ENCODE measurements at regions not wholly inside any gene's neighbourhood (a gene's known extent, or its start where the extent isn't known, plus 50 kb on each side); places are given as distances from the start of the nearest gene placed in this dataset.

DNA sequence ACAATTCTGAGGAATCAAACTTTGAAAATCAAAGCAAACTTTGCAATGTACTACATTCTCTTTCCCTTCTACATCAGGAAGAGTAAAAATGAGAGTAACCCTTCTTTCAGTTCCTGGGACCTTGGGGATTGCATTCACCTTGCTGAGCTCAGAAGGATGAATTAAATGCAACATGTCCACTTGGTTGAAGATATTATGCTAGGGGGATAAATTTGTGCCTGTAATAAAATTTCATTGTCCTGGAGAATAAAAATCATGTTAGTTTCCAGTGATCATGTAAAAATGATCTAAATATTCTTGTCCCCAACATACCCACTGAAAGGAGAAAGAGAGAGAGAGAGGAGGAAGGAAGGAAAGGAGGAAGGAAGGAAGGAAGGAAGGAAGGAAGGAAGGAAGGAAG, 587.1 kb upstream of the NEGR1 start:
- H3K9me2 ChIP-seq (ENCODE audit: insufficient read depth): no peaks in the 10 kb centered on the region
- no peak overlapping the region for H3K4me3 ChIP-seq
- no peaks in the 10 kb centered on the region for H3K79me2 ChIP-seq (replicated peaks; ENCODE audit: insufficient read depth)
- TF ChIP-seq STAT1 (IDR thresholded peaks at IDR 0.05; ENCODE audit: unreplicated experiment) (no peak), ZNF114 (CRISPR knock-in tag; IDR thresholded peaks at IDR 0.05) (no peak), NANOG (IDR thresholded peaks at IDR 0.05; ENCODE audit: borderline replicate concordance) (no peak), EZH2 (IDR thresholded peaks at IDR 0.05; ENCODE audit: low read depth, unreplicated experiment) (no peak), CREB1 (CRISPR knock-in tag; IDR thresholded peaks at IDR 0.05; ENCODE audit: low read depth) (no peak), JUNB (IDR thresholded peaks at IDR 0.05; ENCODE audit: unreplicated experiment) (no peak), EZH2phosphoT487 (IDR thresholded peaks at IDR 0.05; ENCODE audit: unreplicated experiment) (no peak), ZNF331 (CRISPR knock-in tag; IDR thresholded peaks at IDR 0.05; ENCODE audit: low read depth) (no peak), POLR2AphosphoS5 (IDR thresholded peaks at IDR 0.05; ENCODE audit: low read depth) (no peak)
- TF ChIP-seq, protein P1, sequence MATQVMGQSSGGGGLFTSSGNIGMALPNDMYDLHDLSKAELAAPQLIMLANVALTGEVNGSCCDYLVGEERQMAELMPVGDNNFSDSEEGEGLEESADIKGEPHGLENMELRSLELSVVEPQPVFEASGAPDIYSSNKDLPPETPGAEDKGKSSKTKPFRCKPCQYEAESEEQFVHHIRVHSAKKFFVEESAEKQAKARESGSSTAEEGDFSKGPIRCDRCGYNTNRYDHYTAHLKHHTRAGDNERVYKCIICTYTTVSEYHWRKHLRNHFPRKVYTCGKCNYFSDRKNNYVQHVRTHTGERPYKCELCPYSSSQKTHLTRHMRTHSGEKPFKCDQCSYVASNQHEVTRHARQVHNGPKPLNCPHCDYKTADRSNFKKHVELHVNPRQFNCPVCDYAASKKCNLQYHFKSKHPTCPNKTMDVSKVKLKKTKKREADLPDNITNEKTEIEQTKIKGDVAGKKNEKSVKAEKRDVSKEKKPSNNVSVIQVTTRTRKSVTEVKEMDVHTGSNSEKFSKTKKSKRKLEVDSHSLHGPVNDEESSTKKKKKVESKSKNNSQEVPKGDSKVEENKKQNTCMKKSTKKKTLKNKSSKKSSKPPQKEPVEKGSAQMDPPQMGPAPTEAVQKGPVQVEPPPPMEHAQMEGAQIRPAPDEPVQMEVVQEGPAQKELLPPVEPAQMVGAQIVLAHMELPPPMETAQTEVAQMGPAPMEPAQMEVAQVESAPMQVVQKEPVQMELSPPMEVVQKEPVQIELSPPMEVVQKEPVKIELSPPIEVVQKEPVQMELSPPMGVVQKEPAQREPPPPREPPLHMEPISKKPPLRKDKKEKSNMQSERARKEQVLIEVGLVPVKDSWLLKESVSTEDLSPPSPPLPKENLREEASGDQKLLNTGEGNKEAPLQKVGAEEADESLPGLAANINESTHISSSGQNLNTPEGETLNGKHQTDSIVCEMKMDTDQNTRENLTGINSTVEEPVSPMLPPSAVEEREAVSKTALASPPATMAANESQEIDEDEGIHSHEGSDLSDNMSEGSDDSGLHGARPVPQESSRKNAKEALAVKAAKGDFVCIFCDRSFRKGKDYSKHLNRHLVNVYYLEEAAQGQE (IDR thresholded peaks at IDR 0.05; ENCODE audit: unreplicated experiment): no peak
- TF ChIP-seq, protein P2, sequence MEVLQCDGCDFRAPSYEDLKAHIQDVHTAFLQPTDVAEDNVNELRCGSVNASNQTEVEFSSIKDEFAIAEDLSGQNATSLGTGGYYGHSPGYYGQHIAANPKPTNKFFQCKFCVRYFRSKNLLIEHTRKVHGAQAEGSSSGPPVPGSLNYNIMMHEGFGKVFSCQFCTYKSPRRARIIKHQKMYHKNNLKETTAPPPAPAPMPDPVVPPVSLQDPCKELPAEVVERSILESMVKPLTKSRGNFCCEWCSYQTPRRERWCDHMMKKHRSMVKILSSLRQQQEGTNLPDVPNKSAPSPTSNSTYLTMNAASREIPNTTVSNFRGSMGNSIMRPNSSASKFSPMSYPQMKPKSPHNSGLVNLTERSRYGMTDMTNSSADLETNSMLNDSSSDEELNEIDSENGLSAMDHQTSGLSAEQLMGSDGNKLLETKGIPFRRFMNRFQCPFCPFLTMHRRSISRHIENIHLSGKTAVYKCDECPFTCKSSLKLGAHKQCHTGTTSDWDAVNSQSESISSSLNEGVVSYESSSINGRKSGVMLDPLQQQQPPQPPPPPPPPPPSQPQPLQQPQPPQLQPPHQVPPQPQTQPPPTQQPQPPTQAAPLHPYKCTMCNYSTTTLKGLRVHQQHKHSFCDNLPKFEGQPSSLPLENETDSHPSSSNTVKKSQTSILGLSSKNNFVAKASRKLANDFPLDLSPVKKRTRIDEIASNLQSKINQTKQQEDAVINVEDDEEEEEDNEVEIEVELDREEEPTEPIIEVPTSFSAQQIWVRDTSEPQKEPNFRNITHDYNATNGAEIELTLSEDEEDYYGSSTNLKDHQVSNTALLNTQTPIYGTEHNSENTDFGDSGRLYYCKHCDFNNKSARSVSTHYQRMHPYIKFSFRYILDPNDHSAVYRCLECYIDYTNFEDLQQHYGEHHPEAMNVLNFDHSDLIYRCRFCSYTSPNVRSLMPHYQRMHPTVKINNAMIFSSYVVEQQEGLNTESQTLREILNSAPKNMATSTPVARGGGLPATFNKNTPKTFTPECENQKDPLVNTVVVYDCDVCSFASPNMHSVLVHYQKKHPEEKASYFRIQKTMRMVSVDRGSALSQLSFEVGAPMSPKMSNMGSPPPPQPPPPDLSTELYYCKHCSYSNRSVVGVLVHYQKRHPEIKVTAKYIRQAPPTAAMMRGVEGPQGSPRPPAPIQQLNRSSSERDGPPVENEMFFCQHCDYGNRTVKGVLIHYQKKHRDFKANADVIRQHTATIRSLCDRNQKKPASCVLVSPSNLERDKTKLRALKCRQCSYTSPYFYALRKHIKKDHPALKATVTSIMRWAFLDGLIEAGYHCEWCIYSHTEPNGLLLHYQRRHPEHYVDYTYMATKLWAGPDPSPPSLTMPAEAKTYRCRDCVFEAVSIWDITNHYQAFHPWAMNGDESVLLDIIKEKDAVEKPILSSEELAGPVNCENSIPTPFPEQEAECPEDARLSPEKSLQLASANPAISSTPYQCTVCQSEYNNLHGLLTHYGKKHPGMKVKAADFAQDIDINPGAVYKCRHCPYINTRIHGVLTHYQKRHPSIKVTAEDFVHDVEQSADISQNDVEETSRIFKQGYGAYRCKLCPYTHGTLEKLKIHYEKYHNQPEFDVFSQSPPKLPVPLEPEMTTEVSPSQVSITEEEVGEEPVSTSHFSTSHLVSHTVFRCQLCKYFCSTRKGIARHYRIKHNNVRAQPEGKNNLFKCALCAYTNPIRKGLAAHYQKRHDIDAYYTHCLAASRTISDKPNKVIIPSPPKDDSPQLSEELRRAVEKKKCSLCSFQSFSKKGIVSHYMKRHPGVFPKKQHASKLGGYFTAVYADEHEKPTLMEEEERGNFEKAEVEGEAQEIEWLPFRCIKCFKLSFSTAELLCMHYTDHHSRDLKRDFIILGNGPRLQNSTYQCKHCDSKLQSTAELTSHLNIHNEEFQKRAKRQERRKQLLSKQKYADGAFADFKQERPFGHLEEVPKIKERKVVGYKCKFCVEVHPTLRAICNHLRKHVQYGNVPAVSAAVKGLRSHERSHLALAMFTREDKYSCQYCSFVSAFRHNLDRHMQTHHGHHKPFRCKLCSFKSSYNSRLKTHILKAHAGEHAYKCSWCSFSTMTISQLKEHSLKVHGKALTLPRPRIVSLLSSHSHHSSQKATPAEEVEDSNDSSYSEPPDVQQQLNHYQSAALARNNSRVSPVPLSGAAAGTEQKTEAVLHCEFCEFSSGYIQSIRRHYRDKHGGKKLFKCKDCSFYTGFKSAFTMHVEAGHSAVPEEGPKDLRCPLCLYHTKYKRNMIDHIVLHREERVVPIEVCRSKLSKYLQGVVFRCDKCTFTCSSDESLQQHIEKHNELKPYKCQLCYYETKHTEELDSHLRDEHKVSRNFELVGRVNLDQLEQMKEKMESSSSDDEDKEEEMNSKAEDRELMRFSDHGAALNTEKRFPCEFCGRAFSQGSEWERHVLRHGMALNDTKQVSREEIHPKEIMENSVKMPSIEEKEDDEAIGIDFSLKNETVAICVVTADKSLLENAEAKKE (CRISPR knock-in tag; IDR thresholded peaks at IDR 0.05): no peak
- TF ChIP-seq, protein P3, sequence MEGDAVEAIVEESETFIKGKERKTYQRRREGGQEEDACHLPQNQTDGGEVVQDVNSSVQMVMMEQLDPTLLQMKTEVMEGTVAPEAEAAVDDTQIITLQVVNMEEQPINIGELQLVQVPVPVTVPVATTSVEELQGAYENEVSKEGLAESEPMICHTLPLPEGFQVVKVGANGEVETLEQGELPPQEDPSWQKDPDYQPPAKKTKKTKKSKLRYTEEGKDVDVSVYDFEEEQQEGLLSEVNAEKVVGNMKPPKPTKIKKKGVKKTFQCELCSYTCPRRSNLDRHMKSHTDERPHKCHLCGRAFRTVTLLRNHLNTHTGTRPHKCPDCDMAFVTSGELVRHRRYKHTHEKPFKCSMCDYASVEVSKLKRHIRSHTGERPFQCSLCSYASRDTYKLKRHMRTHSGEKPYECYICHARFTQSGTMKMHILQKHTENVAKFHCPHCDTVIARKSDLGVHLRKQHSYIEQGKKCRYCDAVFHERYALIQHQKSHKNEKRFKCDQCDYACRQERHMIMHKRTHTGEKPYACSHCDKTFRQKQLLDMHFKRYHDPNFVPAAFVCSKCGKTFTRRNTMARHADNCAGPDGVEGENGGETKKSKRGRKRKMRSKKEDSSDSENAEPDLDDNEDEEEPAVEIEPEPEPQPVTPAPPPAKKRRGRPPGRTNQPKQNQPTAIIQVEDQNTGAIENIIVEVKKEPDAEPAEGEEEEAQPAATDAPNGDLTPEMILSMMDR (conservative IDR thresholded peaks at IDR 0.05; ENCODE audit: low read depth in 2 of 2): no peak
- TF ChIP-seq, protein P4, sequence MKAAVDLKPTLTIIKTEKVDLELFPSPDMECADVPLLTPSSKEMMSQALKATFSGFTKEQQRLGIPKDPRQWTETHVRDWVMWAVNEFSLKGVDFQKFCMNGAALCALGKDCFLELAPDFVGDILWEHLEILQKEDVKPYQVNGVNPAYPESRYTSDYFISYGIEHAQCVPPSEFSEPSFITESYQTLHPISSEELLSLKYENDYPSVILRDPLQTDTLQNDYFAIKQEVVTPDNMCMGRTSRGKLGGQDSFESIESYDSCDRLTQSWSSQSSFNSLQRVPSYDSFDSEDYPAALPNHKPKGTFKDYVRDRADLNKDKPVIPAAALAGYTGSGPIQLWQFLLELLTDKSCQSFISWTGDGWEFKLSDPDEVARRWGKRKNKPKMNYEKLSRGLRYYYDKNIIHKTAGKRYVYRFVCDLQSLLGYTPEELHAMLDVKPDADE (IDR thresholded peaks at IDR 0.05): no peak
- no peak overlapping the region for H2AFZ ChIP-seq
- H3K4me2 ChIP-seq: no peak overlapping the region
- H3K4me3 Mint-ChIP-seq: no peak overlapping the region
- H3K36me3 ChIP-seq (ENCODE audit: insufficient read depth): no peaks in the 10 kb centered on the region
- H3K27me3 ChIP-seq (ENCODE audit: insufficient read depth): no peaks in the 10 kb centered on the region
- H3K36me3 Mint-ChIP-seq (ENCODE audit: low read depth): no peaks in the 10 kb centered on the region
- H3K9me3 Mint-ChIP-seq: no peaks in the 10 kb centered on the region
- H3K4me1 Mint-ChIP-seq: no peaks in the 10 kb centered on the region
- no peaks in the 10 kb centered on the region for H3K4me1 ChIP-seq (ENCODE audit: insufficient read depth)
- H4K20me1 ChIP-seq (replicated peaks; ENCODE audit: insufficient read depth): no peaks in the 10 kb centered on the region
- no peak overlapping the region for H3K27ac Mint-ChIP-seq
- H3K27me3 Mint-ChIP-seq (ENCODE audit: insufficient read depth, low read depth, poor library complexity): no peaks in the 10 kb centered on the region
- H3K27ac ChIP-seq (ENCODE audit: low read depth): no peak overlapping the region
- ATAC-seq (no peak), DNase-seq (ENCODE audit: low spot score) (no peak)
- no peaks in the 10 kb centered on the region for H3F3A ChIP-seq (replicated peaks; ENCODE audit: low read depth)

Data from GM23338 (cell line).